Activated naive CD4-positive, alpha-beta T cell treated with anti-CD3 and anti-CD28 coated beads for 36 hours (primary cell): ENCODE measurements at regions not wholly inside any gene's neighbourhood (a gene's known extent, or its start where the extent isn't known, plus 50 kb on each side); places are given as distances from the start of the nearest gene placed in this dataset.

ENCODE experiments used
- CTCF ChIA-PET: fragments of 350-600 bp; sonication (Branson Sonifier 250); formaldehyde crosslinking; loops from one replicate; lab custom pipeline; 2021; ENCODE audit warnings: antibody characterized with exemption; lab: Charles Lee
- DNase-seq: peaks from one replicate; pipeline ENCODE4 v3.0.0-alpha.2; 2020
- H3K27ac Mint-ChIP-seq: one replicate; pipeline ENCODE4 v1.8.0; 2021; ENCODE audit warnings: mild to moderate bottlenecking, mixed read lengths
- H3K27me3 Mint-ChIP-seq: one replicate; pipeline ENCODE4 v1.8.0; 2021; ENCODE audit warnings: low read depth, mixed read lengths
- H3K36me3 Mint-ChIP-seq: one replicate; pipeline ENCODE4 v1.8.0; 2021; ENCODE audit warnings: low read depth, mixed read lengths
- H3K4me1 Mint-ChIP-seq: one replicate; pipeline ENCODE4 v1.8.0; 2021; ENCODE audit warnings: low read depth, mixed read lengths
- H3K4me3 Mint-ChIP-seq: one replicate; pipeline ENCODE4 v1.8.0; 2021; ENCODE audit warnings: mild to moderate bottlenecking, moderate library complexity, mixed read lengths
- H3K9me3 Mint-ChIP-seq: one replicate; pipeline ENCODE4 v1.8.0; 2021; ENCODE audit warnings: mixed read lengths
- intact Hi-C: fragments of 100-400 bp; cut with micrococcal nuclease; formaldehyde crosslinking; loops from one replicate; pipeline ENCODE4 v1.15.1; 2023

DNA sequence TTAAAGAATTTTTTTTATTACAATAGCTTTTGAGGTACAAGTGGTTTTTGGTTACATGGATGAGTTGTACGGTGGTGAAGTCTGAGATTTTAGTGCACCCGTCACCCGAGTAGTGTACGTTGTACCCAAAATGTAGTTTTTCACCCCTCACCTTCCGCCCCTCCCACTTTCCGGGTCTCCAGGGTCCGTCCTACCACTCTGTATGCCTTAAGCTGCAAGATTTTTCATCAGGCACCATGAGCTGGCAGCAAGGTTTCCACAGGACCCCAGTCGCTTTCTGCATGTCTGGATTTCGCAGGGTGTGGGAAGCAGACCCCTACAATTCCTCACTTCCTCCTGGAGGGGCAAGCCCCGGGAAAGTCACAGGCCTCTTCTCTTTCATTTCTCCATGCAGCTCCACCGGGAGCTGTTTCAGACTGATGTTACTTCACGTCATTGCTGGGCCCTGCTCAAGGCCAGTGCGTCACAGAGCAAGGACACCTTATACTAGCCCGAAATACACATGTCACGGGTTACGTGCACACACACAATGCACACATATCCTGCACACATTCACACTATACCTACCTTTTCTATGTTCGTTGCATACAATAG, 179.1 kb downstream of the ZFP36L2 start:
- DNase-seq = no peak

DNA sequence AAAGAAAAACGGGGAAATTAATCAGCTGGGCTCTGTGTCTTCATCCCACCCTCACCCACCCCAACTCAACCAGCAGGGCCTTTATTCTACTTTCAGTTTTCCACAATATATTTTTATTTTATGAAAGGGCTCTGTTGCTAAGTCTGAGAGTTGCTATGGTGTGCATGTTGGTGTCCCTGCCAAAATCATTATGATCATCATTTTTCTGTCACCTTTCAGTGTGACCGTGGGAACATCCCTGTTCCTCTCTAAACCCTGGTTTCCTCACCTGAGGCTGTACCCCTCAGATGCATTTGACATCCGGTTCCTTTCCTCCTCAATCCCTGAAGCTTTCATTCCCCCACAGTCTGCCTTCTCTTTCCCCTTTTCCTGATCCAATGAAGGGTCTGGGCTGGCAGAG, 180.5 kb downstream of the ZFP36L2 start:
- no peak overlapping the region for H3K27ac Mint-ChIP-seq
- intact Hi-C loops = no loop called here
- CTCF ChIA-PET = interaction anchor here (0.7 kb wide), 2 partner anchors 187 to 492 kb away, joined by 3 to 5 read pairs; no protein-coding TSS in a partner anchor
- H3K27me3 Mint-ChIP-seq = no peaks in the 10 kb centered on the region
- H3K4me3 Mint-ChIP-seq = no peak overlapping the region
- no peak for DNase-seq
- H3K9me3 Mint-ChIP-seq = no peaks in the 10 kb centered on the region
- no peaks in the 10 kb centered on the region for H3K36me3 Mint-ChIP-seq
- H3K4me1 Mint-ChIP-seq = peaks cover 17% of the 10 kb centered on the region

More for the DNA sequence above, 179.1 kb downstream of the ZFP36L2 start:
- CTCF ChIA-PET = interaction anchor here (0.5 to 1.1 kb wide), 2 partner anchors 166 to 174 kb away, joined by 3 to 4 read pairs; no protein-coding TSS in a partner anchor
- intact Hi-C loops = no loop called here
- H3K36me3 Mint-ChIP-seq = no peaks in the 10 kb centered on the region
- H3K27me3 Mint-ChIP-seq = no peaks in the 10 kb centered on the region
- H3K4me1 Mint-ChIP-seq = peaks cover 31% of the 10 kb centered on the region
- no peaks in the 10 kb centered on the region for H3K9me3 Mint-ChIP-seq
- H3K27ac Mint-ChIP-seq = no peak overlapping the region
- no peak overlapping the region for H3K4me3 Mint-ChIP-seq

- CTCF ChIA-PET = no interaction called here
- Mint-ChIP-seq H3K27me3 (no peaks in the 10 kb centered on the region), H3K27ac (no peak overlapping the region), H3K4me3 (no peak overlapping the region), H3K4me1 (peaks cover 16% of the 10 kb centered on the region), H3K9me3 (no peaks in the 10 kb centered on the region), H3K36me3 (no peaks in the 10 kb centered on the region)
- no peak for DNase-seq
- intact Hi-C loops = no loop called here
Measured at GRCh38 chr2:43044093-43044681, 182.2 kb downstream of the ZFP36L2 start.

DNA sequence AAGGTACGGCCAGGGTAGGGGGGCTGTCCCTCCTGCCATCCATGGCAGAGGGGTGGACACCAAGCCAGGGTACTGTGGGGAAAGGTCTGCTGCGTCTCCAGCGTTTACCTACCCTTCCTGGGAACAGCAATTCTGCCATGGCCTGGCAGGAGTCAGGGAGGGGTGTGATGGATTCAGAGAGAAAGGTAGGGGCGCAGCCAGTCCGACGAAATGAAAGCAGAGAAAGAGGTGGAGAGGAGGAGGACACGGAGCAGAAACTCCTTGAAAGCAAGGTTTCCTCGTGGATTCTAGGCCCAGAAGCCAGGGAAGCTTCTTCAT, 182.9 kb downstream of the ZFP36L2 start:
- CTCF ChIA-PET = no interaction called here
- no peak for DNase-seq
- no peak overlapping the region for H3K4me3 Mint-ChIP-seq
- H3K36me3 Mint-ChIP-seq = no peaks in the 10 kb centered on the region
- H3K4me1 Mint-ChIP-seq = peaks cover 16% of the 10 kb centered on the region
- no peak overlapping the region for H3K27ac Mint-ChIP-seq
- intact Hi-C loops = no loop called here
- no peaks in the 10 kb centered on the region for H3K9me3 Mint-ChIP-seq
- no peaks in the 10 kb centered on the region for H3K27me3 Mint-ChIP-seq

DNA sequence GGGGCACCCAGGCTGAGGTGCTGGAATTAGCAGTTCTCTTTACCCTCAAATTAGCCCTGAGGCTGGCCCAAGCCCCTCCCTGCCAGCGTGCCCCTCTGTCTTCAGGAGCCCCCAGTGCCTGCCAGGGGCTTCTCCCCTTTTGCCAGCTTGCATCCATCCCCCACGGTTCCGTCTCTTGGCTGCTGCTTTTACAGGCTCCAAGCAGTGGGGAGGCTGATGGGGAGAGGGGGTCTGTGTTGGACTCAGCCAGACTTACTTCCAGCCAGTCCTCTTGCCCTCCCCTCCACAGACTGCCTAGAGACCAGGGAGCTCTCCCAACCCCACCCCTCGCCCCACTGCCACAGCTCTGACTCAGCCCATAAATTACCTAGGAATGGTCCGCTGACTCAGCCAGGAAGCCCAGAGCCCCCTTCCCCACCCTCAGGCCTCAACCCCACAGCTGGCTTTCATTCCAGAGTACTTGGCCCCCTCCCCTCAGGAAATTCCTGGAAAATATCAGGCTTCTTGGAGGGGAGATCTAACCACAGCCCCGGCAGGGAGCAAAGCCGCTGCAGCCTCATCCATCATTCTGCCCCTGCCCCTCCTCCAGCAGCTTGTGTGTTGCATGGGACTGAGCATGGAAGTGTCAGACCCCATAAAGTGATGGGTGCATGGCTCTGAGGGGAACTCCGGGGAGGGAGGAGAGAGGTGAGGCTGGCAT, 184.6 kb downstream of the ZFP36L2 start:
- no peak overlapping the region for H3K4me3 Mint-ChIP-seq
- intact Hi-C loops = no loop called here
- CTCF ChIA-PET = no interaction called here
- DNase-seq = no peak
- no peaks in the 10 kb centered on the region for H3K36me3 Mint-ChIP-seq
- H3K27ac Mint-ChIP-seq = no peak overlapping the region
- no peaks in the 10 kb centered on the region for H3K9me3 Mint-ChIP-seq
- peaks cover 7% of the 10 kb centered on the region for H3K4me1 Mint-ChIP-seq
- no peaks in the 10 kb centered on the region for H3K27me3 Mint-ChIP-seq

- peaks cover 5% of the 10 kb centered on the region for H3K4me1 Mint-ChIP-seq
- no peak overlapping the region for H3K4me3 Mint-ChIP-seq
- H3K36me3 Mint-ChIP-seq = no peaks in the 10 kb centered on the region
- DNase-seq = no peak
- intact Hi-C loops = no loop called here
- no peaks in the 10 kb centered on the region for H3K9me3 Mint-ChIP-seq
- H3K27me3 Mint-ChIP-seq = no peaks in the 10 kb centered on the region
- H3K27ac Mint-ChIP-seq = no peak overlapping the region
- CTCF ChIA-PET = no interaction called here
Measured at GRCh38 chr2:43041173-43041591, 185.2 kb downstream of the ZFP36L2 start.

GRCh38 chr2:43040084-43040854, 186.1 kb downstream of the ZFP36L2 start:
- H3K4me1 Mint-ChIP-seq = peaks cover 5% of the 10 kb centered on the region
- no peak overlapping the region for H3K27ac Mint-ChIP-seq
- no peak for DNase-seq
- no peaks in the 10 kb centered on the region for H3K36me3 Mint-ChIP-seq
- CTCF ChIA-PET = no interaction called here
- no peak overlapping the region for H3K4me3 Mint-ChIP-seq
- intact Hi-C loops = no loop called here
- no peaks in the 10 kb centered on the region for H3K9me3 Mint-ChIP-seq
- H3K27me3 Mint-ChIP-seq = no peaks in the 10 kb centered on the region

- Mint-ChIP-seq H3K27ac (no peak overlapping the region), H3K27me3 (no peaks in the 10 kb centered on the region), H3K4me3 (no peak overlapping the region), H3K36me3 (no peaks in the 10 kb centered on the region), H3K4me1 (peaks cover 5% of the 10 kb centered on the region), H3K9me3 (no peaks in the 10 kb centered on the region)
- no peak for DNase-seq
- CTCF ChIA-PET = no interaction called here
- intact Hi-C loops = no loop called here
Measured at GRCh38 chr2:43039376-43040080, 186.9 kb downstream of the ZFP36L2 start.

DNA sequence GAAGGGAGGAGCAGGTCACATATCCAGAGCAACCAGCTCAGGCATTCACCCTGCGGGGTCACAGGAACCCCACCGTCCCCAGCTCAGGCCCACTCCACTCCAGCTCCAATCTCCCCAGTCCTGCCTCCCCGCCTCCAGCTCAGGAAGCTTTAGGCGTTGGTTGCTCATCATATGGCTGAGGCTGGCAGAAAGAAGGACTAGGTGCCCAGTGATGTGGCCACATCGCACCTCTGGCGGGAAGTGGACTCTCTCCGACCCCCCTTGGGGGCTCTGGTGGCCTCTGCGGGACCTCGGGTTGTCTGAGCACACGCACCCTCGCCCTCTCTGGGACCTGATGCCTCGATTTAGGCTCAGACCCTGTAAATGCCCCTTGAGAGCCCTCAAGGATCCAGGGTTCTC, 187.7 kb downstream of the ZFP36L2 start:
- no peak overlapping the region for H3K4me3 Mint-ChIP-seq
- H3K36me3 Mint-ChIP-seq = no peaks in the 10 kb centered on the region
- CTCF ChIA-PET = interaction anchor here (1.3 kb wide), 1 partner anchor 190 kb away, joined by 4 read pairs; no protein-coding TSS in a partner anchor
- DNase-seq = no peak
- peaks cover 8% of the 10 kb centered on the region for H3K4me1 Mint-ChIP-seq
- intact Hi-C loops = no loop called here
- H3K27ac Mint-ChIP-seq = no peak overlapping the region
- H3K27me3 Mint-ChIP-seq = no peaks in the 10 kb centered on the region
- no peaks in the 10 kb centered on the region for H3K9me3 Mint-ChIP-seq

DNA sequence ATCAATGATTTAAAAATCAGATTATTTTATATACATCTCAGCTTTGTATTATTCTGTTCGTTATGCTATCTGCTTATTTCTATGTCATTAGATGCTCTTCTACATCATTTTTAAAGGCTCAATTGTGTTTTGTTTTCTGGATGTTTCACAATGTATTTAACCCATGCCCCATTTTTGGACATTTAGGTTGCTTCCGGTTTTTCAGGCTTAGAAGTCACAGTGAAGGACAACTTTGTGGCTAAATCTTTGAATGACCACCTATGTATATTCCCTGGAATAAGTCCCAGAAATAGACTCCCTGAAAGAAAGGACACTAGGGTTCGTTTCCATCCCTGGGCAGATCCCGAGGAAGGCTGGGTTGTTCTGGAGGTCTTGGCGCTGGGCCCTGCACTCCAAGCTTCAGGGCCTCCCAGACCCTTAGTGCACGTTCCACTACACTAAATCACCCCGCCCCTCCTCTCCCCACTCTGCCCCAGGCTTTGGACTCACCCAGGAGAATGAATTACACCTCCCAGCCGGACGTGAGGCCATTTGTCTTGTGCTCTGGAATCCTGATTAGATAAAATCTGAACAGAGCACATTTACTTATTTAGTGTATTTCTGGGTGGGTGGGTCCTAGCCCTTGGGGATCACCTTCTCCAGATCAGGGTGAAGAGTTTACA, 188.2 kb downstream of the ZFP36L2 start:
- H3K4me1 Mint-ChIP-seq = peaks cover 12% of the 10 kb centered on the region
- H3K27ac Mint-ChIP-seq = no peak overlapping the region
- H3K4me3 Mint-ChIP-seq = no peak overlapping the region
- H3K36me3 Mint-ChIP-seq = no peaks in the 10 kb centered on the region
- DNase-seq = no peak
- no peaks in the 10 kb centered on the region for H3K9me3 Mint-ChIP-seq
- CTCF ChIA-PET = interaction anchor here (1.3 to 2.5 kb wide), 2 partner anchors 14 to 191 kb away, joined by 4 to 7 read pairs; no protein-coding TSS in a partner anchor
- intact Hi-C loops = no loop called here
- H3K27me3 Mint-ChIP-seq = no peaks in the 10 kb centered on the region

GRCh38 chr2:43035922-43036321, 190.5 kb downstream of the ZFP36L2 start:
- peaks cover 24% of the 10 kb centered on the region for H3K4me1 Mint-ChIP-seq
- no peaks in the 10 kb centered on the region for H3K36me3 Mint-ChIP-seq
- H3K27ac Mint-ChIP-seq = no peak overlapping the region
- CTCF ChIA-PET = interaction anchor here (2.5 kb wide), 1 partner anchor 12 kb away, joined by 7 read pairs; no protein-coding TSS in a partner anchor
- no peaks in the 10 kb centered on the region for H3K27me3 Mint-ChIP-seq
- no peak overlapping the region for H3K4me3 Mint-ChIP-seq
- H3K9me3 Mint-ChIP-seq = no peaks in the 10 kb centered on the region
- DNase-seq = no peak
- intact Hi-C loops = no loop called here
